ENCODE measurements at regions not wholly inside any gene's neighbourhood (a gene's known extent, or its start where the extent isn't known, plus 50 kb on each side); places are given as distances from the start of the nearest gene placed in this dataset.

DNA sequence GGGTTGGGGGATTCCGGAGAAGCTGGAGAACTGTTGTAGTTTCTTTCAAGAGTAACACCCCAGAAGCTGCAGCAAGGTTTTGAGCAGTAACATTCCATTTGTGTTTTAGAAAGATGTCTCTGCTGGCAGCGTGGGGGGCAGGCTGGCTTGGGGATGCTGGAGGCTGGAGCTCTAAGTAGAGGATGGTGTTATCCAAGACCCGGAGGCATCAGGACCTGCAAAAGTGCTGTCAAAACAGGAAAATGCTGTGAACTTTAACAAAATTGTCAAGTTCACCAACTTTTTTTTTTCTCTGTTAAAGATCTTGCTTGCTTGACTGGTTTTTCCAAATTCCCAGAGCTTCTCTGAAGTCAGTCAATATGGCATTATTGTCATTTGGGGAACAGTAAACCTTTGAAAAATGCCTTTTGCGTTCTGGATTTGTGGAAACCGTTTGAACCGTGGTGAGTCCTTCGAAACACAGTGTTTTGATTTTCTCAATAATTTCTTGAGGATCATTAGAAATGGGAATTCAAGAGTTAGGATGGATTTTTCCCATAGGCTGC, 189.6 kb upstream of the NLRP1 start:
- intact Hi-C loops (cut with DNase I; ENCODE audit: low total_unique reads), result no loop called here
- no peak for TF ChIP-seq POLR2A (IDR thresholded peaks at IDR 0.05)
- TF ChIP-seq, protein P1, sequence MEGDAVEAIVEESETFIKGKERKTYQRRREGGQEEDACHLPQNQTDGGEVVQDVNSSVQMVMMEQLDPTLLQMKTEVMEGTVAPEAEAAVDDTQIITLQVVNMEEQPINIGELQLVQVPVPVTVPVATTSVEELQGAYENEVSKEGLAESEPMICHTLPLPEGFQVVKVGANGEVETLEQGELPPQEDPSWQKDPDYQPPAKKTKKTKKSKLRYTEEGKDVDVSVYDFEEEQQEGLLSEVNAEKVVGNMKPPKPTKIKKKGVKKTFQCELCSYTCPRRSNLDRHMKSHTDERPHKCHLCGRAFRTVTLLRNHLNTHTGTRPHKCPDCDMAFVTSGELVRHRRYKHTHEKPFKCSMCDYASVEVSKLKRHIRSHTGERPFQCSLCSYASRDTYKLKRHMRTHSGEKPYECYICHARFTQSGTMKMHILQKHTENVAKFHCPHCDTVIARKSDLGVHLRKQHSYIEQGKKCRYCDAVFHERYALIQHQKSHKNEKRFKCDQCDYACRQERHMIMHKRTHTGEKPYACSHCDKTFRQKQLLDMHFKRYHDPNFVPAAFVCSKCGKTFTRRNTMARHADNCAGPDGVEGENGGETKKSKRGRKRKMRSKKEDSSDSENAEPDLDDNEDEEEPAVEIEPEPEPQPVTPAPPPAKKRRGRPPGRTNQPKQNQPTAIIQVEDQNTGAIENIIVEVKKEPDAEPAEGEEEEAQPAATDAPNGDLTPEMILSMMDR (IDR thresholded peaks at IDR 0.05), result no peak
- no peak for DNase-seq (ENCODE audit: low spot score in 2 of 2)
- WGBS, 2 donors, result 47 to 53% methylated on average over 7 of the region's 7 CpGs
- no peak overlapping the region for H3K4me3 ChIP-seq (ENCODE audit: low read depth, poor library complexity, severe bottlenecking)

DNA sequence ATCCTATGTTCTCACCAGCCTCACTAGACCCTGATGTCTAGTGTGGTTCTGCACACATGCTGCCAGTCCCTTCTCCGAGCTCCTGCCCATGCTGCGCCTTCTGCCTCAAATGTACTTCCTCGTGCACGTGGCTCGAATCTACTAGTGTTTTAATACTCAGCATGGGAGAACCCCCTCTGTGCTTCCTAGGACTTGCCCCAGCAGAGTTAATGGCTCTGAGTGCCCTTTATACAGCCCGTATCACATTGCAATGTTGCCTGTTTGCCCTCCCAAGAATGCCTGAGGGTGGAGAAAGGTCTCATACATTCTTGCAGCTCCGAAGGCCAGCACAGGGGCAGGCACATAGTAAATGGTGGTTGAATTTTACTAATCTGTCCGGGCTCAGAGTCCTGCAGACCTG, 190.8 kb upstream of the NLRP1 start:
- 47 to 58% methylated on average over 8 of the region's 8 CpGs for WGBS, 2 donors

DNA sequence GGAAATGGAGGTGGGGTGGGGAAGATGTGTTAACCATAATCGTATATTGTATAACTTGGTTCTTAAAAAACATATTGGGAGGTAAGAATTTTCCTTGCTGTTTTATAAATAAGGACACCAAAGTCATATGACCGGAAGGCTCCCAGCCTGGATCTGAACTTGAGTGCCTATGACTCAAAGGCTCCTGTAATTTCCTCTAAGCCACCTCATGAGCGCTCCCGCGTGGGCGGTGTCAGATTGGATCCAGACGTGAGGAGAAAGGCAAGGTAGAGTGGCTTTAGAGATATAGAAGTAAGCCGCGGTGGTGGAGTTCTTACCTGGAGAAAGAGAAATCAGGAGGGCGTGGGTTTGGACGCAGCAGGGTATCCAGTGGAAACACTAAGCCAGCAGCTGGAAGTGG, 196.2 kb upstream of the NLRP1 start:
- no peak for DNase-seq (ENCODE audit: low spot score in 2 of 2)
- TF ChIP-seq POLR2A (IDR thresholded peaks at IDR 0.05), result no peak
- no peak overlapping the region for H3K4me3 ChIP-seq (ENCODE audit: low read depth, poor library complexity, severe bottlenecking)
- intact Hi-C loops (cut with DNase I; ENCODE audit: low total_unique reads), result no loop called here
- WGBS, 2 donors, result 76% methylated on average over 11 of the region's 11 CpGs

More for the DNA sequence above, 190.8 kb upstream of the NLRP1 start:
- TF ChIP-seq, protein P1 (IDR thresholded peaks at IDR 0.05), result no peak
- no peak for TF ChIP-seq POLR2A (IDR thresholded peaks at IDR 0.05)
- no peak overlapping the region for H3K4me3 ChIP-seq (ENCODE audit: low read depth, poor library complexity, severe bottlenecking)
- no peak for DNase-seq (ENCODE audit: low spot score in 2 of 2)
- intact Hi-C loops (cut with DNase I; ENCODE audit: low total_unique reads), result no loop called here

DNA sequence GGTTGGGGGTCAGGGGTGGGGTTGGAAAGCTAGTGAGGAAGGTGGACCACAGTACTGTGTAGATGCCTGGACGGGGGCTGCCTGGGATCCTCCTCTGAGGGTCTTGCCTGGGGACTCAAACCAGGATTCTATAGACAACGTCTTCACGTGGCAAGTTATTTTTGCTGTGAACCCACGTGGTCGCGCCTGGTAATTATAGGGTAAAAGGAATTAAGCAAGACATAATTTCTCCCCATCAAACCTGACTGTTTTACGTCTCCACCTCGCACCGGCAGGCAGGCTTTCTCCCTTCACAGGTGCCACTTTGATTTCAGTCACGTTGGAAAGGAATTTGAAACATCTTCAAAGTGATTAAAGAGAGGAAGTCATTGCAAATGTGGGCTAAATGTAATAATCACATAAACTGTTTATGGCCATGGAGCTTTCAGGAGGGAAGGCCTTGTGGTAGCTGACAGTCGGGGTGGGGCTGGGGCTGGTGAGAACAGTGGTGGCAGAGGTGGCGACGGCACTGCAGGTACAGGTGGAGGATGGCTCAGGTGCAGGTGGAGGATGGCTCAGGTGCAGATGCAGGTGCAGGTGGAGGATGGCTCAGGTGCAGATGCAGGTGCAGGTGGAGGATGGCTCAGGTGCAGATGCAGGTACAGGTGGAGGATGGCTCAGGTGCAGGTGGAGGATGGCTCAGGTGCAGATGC, 197.1 kb upstream of the NLRP1 start:
- no peak overlapping the region for H3K4me3 ChIP-seq (ENCODE audit: low read depth, poor library complexity, severe bottlenecking)
- no peak for TF ChIP-seq POLR2A (IDR thresholded peaks at IDR 0.05)
- TF ChIP-seq, protein P1 (IDR thresholded peaks at IDR 0.05), result no peak
- intact Hi-C loops (cut with DNase I; ENCODE audit: low total_unique reads), result no loop called here
- WGBS, 2 donors, result 33 to 35% methylated on average over 13 of the region's 13 CpGs
- DNase-seq (ENCODE audit: low spot score in 2 of 2), result no peak

DNA sequence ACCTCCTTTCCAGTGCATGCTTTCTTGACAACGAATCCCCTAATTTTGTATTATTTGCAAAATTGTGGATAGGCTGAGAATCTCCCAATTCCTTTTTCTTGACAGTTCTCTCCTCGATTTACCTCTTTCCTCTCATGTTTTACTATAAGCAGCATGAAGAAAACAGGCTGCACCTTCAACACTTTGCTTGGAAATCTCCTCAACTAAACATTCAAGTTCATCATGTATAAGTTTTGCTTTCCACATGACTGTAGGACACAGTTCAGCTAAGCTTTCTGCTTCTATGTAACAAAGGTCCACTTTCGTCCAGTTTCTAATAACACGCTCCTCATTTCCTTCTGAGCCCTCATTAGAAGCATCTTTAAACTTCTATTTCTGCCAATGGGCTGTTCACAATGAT, 199.0 kb upstream of the NLRP1 start:
- DNase-seq (ENCODE audit: low spot score in 2 of 2), result no peak
- intact Hi-C loops (cut with DNase I; ENCODE audit: low total_unique reads), result no loop called here

DNA sequence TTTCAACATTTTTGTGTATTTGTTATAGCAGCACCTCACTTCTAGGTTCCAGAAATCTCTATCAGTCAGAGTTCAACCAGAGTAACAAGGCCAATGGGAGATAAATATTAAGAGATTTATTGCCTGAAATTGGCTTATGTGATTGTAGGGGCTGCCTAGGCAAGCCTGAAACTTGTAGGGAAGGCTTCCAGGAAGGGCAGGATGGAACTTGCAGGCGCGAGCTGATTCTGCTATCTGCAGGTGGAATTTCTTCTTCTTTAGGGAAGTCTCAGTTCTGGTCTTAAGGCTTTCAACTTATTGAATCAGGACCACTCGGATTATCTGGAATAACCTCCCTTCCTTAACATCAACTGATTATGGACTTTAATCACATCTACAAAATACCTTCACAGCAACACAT, 199.5 kb upstream of the NLRP1 start:
- H3K4me3 ChIP-seq (ENCODE audit: low read depth, poor library complexity, severe bottlenecking), result no peak overlapping the region
- intact Hi-C loops (cut with DNase I; ENCODE audit: low total_unique reads), result no loop called here
- TF ChIP-seq, protein P1 (IDR thresholded peaks at IDR 0.05), result no peak
- TF ChIP-seq POLR2A (IDR thresholded peaks at IDR 0.05), result no peak
- 33 to 45% methylated on average over 3 of the region's 3 CpGs for WGBS, 2 donors
- DNase-seq (ENCODE audit: low spot score in 2 of 2), result peak in 1 of 2 donors; percentile 2

More for the DNA sequence above, 199.0 kb upstream of the NLRP1 start:
- no peak overlapping the region for H3K4me3 ChIP-seq (ENCODE audit: low read depth, poor library complexity, severe bottlenecking)
- TF ChIP-seq, protein P1 (IDR thresholded peaks at IDR 0.05), result no peak
- no peak for TF ChIP-seq POLR2A (IDR thresholded peaks at IDR 0.05)
- 84 to 85% methylated on average over 4 of the region's 4 CpGs for WGBS, 2 donors
